ENCODE measurements at regions not wholly inside any gene's neighbourhood (a gene's known extent, or its start where the extent isn't known, plus 50 kb on each side); places are given as distances from the start of the nearest gene placed in this dataset.

DNA sequence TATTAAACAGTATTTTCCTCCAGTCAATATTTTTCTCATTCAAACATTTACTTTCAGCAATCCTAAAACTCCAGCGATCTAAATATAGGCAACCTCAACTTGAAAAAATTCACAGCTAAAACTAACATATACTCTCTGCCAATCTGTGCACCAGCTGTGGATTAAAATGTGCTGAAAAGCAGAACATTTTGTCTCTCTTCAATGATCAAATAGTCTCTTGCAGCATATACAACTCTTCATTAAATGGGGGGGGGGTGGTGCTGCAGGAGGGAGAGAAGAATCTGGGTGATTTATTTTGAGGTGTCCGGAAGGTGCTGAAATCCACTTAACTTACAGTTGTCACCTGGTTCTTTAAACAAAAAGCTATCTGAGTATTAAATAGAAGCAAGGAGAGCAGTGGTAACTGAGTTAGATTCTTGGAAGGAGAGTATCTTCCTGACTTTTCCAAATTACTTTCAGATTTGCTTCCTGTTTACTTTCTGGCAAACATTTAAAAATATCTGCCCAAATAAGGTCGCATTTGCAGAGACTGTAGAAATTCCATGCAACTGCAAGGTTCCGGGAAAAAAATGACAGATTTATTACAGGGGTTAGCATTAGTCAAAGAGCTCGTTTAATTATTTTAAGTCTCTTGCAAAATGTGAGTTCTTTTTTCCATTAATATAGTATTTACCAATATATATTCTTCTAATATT, 904.7 kb upstream of the ACVR2A start:
- Histone ChIP-seq H3K9me3 (no peaks in the 10 kb centered on the region), H3K27me3 (ENCODE audit: insufficient read depth in 3 of 3, low read length in 2 of 3) (no peaks in the 10 kb centered on the region), H3K4me1 (peaks cover 3% of the 10 kb centered on the region), H3K4me3 (no peak overlapping the region), H3K36me3 (ENCODE audit: insufficient read depth in 1 of 2, low read depth in 1 of 2) (no peaks in the 10 kb centered on the region), H3K27ac (no peak overlapping the region)
- WGBS, 3 donors, result 13 to 20% (median 14%) methylated on average over 5 of the region's 5 CpGs
- peak in 1 of 4 donors; percentile 37 for ATAC-seq
- TF ChIP-seq, protein P1, sequence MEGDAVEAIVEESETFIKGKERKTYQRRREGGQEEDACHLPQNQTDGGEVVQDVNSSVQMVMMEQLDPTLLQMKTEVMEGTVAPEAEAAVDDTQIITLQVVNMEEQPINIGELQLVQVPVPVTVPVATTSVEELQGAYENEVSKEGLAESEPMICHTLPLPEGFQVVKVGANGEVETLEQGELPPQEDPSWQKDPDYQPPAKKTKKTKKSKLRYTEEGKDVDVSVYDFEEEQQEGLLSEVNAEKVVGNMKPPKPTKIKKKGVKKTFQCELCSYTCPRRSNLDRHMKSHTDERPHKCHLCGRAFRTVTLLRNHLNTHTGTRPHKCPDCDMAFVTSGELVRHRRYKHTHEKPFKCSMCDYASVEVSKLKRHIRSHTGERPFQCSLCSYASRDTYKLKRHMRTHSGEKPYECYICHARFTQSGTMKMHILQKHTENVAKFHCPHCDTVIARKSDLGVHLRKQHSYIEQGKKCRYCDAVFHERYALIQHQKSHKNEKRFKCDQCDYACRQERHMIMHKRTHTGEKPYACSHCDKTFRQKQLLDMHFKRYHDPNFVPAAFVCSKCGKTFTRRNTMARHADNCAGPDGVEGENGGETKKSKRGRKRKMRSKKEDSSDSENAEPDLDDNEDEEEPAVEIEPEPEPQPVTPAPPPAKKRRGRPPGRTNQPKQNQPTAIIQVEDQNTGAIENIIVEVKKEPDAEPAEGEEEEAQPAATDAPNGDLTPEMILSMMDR (IDR thresholded peaks at IDR 0.05), result no peak
- intact Hi-C loops (cut with DNase I), result no loop called here
- DNase-seq, result no peak

DNA sequence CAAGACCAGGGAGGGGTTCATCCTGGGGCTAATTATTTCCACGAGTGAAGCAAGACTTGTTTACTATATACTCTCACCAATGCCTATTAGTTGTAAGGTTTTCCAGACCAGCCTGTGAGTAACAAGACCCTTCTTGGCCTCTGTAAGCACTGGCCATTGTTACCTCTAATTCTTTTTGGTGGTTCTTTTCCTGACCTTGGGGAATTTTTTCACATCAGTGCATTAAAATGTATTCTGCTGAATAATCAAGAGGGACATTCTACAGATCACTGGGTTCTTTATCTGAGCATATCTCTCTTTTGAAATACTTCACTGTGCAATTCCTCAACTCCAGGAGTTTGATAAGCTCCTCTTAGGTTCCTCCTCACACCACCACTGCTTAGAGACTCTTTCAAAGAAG, 909.9 kb upstream of the ACVR2A start:
- TF ChIP-seq, protein P1 (IDR thresholded peaks at IDR 0.05), result no peak
- Histone ChIP-seq H3K27me3 (ENCODE audit: insufficient read depth in 3 of 3, low read length in 2 of 3) (no peaks in the 10 kb centered on the region), H3K4me3 (no peak overlapping the region), H3K27ac (no peak overlapping the region), H3K36me3 (ENCODE audit: insufficient read depth in 1 of 2, low read depth in 1 of 2) (no peaks in the 10 kb centered on the region), H3K9me3 (no peaks in the 10 kb centered on the region), H3K4me1 (peaks cover 3% of the 10 kb centered on the region)
- DNase-seq (no peak), ATAC-seq (no peak)
- intact Hi-C loops (cut with DNase I), result no loop called here
- WGBS, 3 donors, result 70 to 85% (median 75%) methylated on average over 1 of the region's 1 CpG

DNA sequence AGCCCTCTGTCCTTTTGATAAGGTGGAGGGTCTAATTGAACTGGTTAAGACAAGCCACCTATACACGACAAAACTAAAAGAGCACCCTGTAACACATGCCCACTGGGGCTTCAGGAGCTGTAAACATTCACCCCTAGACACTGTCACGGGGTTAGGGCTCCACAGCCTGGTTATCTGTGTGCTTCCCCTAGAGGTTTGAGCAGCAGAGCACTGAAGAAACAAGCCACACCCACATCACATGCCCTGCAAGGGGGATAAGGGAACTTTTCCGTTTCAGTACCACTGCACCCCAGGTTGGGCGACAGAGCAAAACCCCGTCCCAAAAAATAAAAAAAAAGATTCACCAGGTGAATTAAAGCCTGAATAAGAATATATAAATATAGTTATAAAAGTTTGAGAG, 913.7 kb upstream of the ACVR2A start:
- Histone ChIP-seq H3K4me1 (no peaks in the 10 kb centered on the region), H3K27ac (no peak overlapping the region), H3K27me3 (ENCODE audit: insufficient read depth in 3 of 3, low read length in 2 of 3) (no peaks in the 10 kb centered on the region), H3K36me3 (ENCODE audit: insufficient read depth in 1 of 2, low read depth in 1 of 2) (no peaks in the 10 kb centered on the region), H3K9me3 (no peaks in the 10 kb centered on the region), H3K4me3 (no peak overlapping the region)
- ATAC-seq, result no peak
- TF ChIP-seq, protein P1 (IDR thresholded peaks at IDR 0.05), result no peak
- 80 to 86% (median 82%) methylated on average over 5 of the region's 5 CpGs for WGBS, 3 donors
- DNase-seq, result no peak
- intact Hi-C loops (cut with DNase I), result no loop called here

DNA sequence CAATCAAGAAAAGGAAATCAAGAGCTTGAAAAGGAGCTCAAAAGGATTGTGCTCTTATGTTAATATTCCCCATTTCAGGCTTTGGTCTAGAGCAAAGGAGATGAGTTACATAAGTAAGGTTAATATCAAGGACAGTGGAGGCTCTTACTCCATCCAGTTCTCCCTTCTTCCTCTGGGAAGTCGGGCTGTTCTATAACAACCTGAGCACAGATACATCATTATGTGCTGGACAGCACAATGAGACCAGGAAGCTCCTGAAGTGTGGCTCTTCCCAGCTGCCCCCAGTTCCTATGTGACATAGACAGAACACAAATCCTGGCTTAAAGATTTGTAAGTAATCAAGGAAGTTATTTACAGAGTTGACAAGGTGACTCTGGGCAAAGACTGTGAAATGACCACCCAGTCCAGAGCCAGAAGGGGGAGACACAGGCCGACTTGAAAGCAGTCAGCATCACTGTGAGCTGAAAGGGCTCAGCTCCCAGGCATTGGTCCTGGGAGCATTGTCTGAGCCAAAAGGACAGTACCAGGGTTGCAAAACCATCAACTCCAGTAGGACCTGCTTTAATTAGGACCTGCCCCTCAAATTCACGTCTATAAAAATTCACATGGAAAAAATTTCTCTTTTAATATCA, 917.6 kb upstream of the ACVR2A start:
- intact Hi-C loops (cut with DNase I), result loop anchor here in 1 of 2 donors (10.0 kb wide), 1 partner anchor 988 kb away; no protein-coding TSS in a partner anchor
- Histone ChIP-seq H3K36me3 (ENCODE audit: insufficient read depth in 1 of 2, low read depth in 1 of 2) (no peaks in the 10 kb centered on the region), H3K27ac (no peak overlapping the region), H3K4me3 (no peak overlapping the region), H3K27me3 (ENCODE audit: insufficient read depth in 3 of 3, low read length in 2 of 3) (no peaks in the 10 kb centered on the region), H3K9me3 (no peaks in the 10 kb centered on the region), H3K4me1 (no peaks in the 10 kb centered on the region)
- ATAC-seq (peak in 3 of 4 donors; percentile 55 to 60 (median 59)), DNase-seq (peak; percentile 42 to 66)
- TF ChIP-seq, protein P1 (IDR thresholded peaks at IDR 0.05), result peak; percentile 39
- 4 to 23% (median 19%) methylated on average over 2 to 3 of the region's 3 CpGs for WGBS, 3 donors

All from psoas muscle (tissue), 7 donors.